Astrocyte (in vitro differentiated cells and primary cell): ENCODE measurements at regions not wholly inside any gene's neighbourhood (a gene's known extent, or its start where the extent isn't known, plus 50 kb on each side); places are given as distances from the start of the nearest gene placed in this dataset.

ENCODE experiments used
- DNase-seq: peaks from one replicate; pipeline ENCODE4 v3.0.0-alpha.2; 2010; ENCODE audit warnings: low read depth
- FAIRE-seq: peaks from 2 replicates; lab custom pipeline; 2011; peaks lifted over from hg19 to GRCh38; lab: Jason Lieb, UNC
- H2AFZ ChIP-seq: 2 replicates; pipeline ENCODE4 v1.6.0; 2012; ENCODE audit warnings: low read depth, low read length, inconsistent platforms
- H3K27ac ChIP-seq: 2 replicates; pipeline ENCODE4 v1.5.1; 2011; ENCODE audit warnings: low read depth, low read length, inconsistent platforms
- H3K27me3 ChIP-seq: 2 replicates; pipeline ENCODE4 v1.6.0; 2011; ENCODE audit warnings: low read length, inconsistent platforms; ENCODE audit not compliant: insufficient read depth
- H3K36me3 ChIP-seq: 2 replicates; pipeline ENCODE4 v1.5.1; 2011; ENCODE audit warnings: low read length, inconsistent platforms; ENCODE audit not compliant: insufficient read depth
- H3K4me1 ChIP-seq: 2 replicates; pipeline ENCODE4 v1.5.1; 2011; ENCODE audit warnings: low read length, inconsistent platforms; ENCODE audit not compliant: insufficient read depth
- H3K4me2 ChIP-seq: 2 replicates; pipeline ENCODE4 v1.6.0; 2012; ENCODE audit warnings: low read length, inconsistent platforms
- H3K4me3 ChIP-seq: 2 replicates; pipeline ENCODE4 v1.5.1; 2011; ENCODE audit warnings: low read depth, mild to moderate bottlenecking, low read length, inconsistent platforms; ENCODE audit not compliant: insufficient read depth
- H3K79me2 ChIP-seq: 2 replicates; pipeline ENCODE4 v1.6.0; 2012; ENCODE audit warnings: mild to moderate bottlenecking, low read length, inconsistent platforms; ENCODE audit not compliant: insufficient read depth
- H3K9ac ChIP-seq: 2 replicates; pipeline ENCODE4 v1.6.0; 2012; ENCODE audit warnings: mild to moderate bottlenecking, low read length, inconsistent platforms
- H3K9me3 ChIP-seq: 2 replicates; pipeline ENCODE4 v1.5.1; 2012; ENCODE audit warnings: low read depth, mild to moderate bottlenecking, low read length, inconsistent platforms; ENCODE audit not compliant: insufficient read depth
- H4K20me1 ChIP-seq: 2 replicates; pipeline ENCODE4 v1.6.0; 2012; ENCODE audit warnings: low read length, inconsistent platforms; ENCODE audit not compliant: insufficient read depth
- H3K27ac Mint-ChIP-seq: one replicate; pipeline ENCODE4 v1.8.0; 2021; ENCODE audit warnings: mild to moderate bottlenecking, mixed read lengths; ENCODE audit not compliant: unreplicated experiment
- H3K27me3 Mint-ChIP-seq: one replicate; pipeline ENCODE4 v1.8.0; 2021; ENCODE audit warnings: low read depth, mixed read lengths; ENCODE audit not compliant: unreplicated experiment
- H3K36me3 Mint-ChIP-seq: one replicate; pipeline ENCODE4 v1.8.0; 2021; ENCODE audit warnings: low read depth, mixed read lengths; ENCODE audit not compliant: unreplicated experiment
- H3K4me1 Mint-ChIP-seq: one replicate; pipeline ENCODE4 v1.8.0; 2021; ENCODE audit warnings: low read depth, mixed read lengths; ENCODE audit not compliant: unreplicated experiment
- H3K4me3 Mint-ChIP-seq: one replicate; pipeline ENCODE4 v1.8.0; 2021; ENCODE audit warnings: mild to moderate bottlenecking, moderate library complexity, mixed read lengths; ENCODE audit not compliant: unreplicated experiment
- H3K9me3 Mint-ChIP-seq: one replicate; pipeline ENCODE4 v1.8.0; 2021; ENCODE audit warnings: mild to moderate bottlenecking, mixed read lengths; ENCODE audit not compliant: unreplicated experiment
- CTCF ChIP-seq: IDR thresholded peaks from 2 replicates; pipeline ENCODE4 v1.5.1; 2011; ENCODE audit warnings: low read depth, mild to moderate bottlenecking, inconsistent platforms, low read length, moderate library complexity; ENCODE audit not compliant: insufficient read depth
- EZH2 ChIP-seq: IDR thresholded peaks from 2 replicates; pipeline ENCODE4 v1.6.1; 2012; ENCODE audit warnings: mild to moderate bottlenecking, low read length, inconsistent platforms; ENCODE audit not compliant: insufficient read depth

GRCh38 chr2:238649936-238650518 lies 197.9 kb upstream of the TWIST2 start:
- no peak for FAIRE-seq
- no peaks in the 10 kb centered on the region for H3K4me1 ChIP-seq
- H3K27ac ChIP-seq, result no peak overlapping the region
- Mint-ChIP-seq H3K27me3 (peaks cover 7% of the 10 kb centered on the region), H3K4me1 (peaks cover 2% of the 10 kb centered on the region), H3K9me3 (peaks cover 3% of the 10 kb centered on the region), H3K36me3 (no peaks in the 10 kb centered on the region), H3K4me3 (no peak overlapping the region), H3K27ac (no peak overlapping the region)
- H4K20me1 ChIP-seq, result no peaks in the 10 kb centered on the region
- H3K9me3 ChIP-seq, result no peaks in the 10 kb centered on the region
- no peak overlapping the region for H3K4me3 ChIP-seq
- no peaks in the 10 kb centered on the region for H3K36me3 ChIP-seq
- H3K27me3 ChIP-seq, result no peaks in the 10 kb centered on the region
- DNase-seq, result no peak
- H3K9ac ChIP-seq, result no peak overlapping the region
- H3K79me2 ChIP-seq, result no peaks in the 10 kb centered on the region
- H3K4me2 ChIP-seq, result no peak overlapping the region
- no peak overlapping the region for H2AFZ ChIP-seq
- TF ChIP-seq CTCF (no peak), EZH2 (no peak)

DNA sequence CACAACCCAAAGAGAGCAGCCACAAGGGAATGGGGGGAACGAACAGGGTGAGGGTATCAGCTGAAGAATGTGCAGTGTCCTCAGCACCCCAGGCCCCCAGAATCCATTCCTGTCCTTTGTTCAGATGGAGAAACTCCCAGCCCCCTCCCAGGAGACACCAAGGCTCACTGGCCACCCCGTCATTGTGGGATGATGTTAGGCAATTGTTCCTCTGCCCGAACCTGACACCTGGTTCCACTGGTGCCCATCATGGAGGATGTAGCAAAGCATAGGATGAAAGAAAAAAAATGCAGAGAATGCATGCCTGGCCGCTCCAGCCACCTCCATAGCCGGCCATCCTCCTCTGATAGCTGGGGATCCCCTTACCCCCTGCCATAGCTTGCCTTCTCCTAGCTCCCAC lies 197.3 kb upstream of the TWIST2 start:
- Histone ChIP-seq H3K4me1 (no peaks in the 10 kb centered on the region), H3K27me3 (no peaks in the 10 kb centered on the region), H3K4me3 (no peak overlapping the region), H3K9me3 (no peaks in the 10 kb centered on the region), H3K36me3 (no peaks in the 10 kb centered on the region), H3K79me2 (no peaks in the 10 kb centered on the region), H2AFZ (no peak overlapping the region), H4K20me1 (no peaks in the 10 kb centered on the region), H3K27ac (no peak overlapping the region), H3K4me2 (no peak overlapping the region), H3K9ac (no peak overlapping the region)
- DNase-seq (no peak), FAIRE-seq (no peak)
- Mint-ChIP-seq H3K27me3 (peaks cover 7% of the 10 kb centered on the region), H3K4me3 (no peak overlapping the region), H3K9me3 (peaks cover 3% of the 10 kb centered on the region), H3K36me3 (no peaks in the 10 kb centered on the region), H3K4me1 (peaks cover 2% of the 10 kb centered on the region), H3K27ac (no peak overlapping the region)
- TF ChIP-seq EZH2 (no peak), CTCF (no peak)

DNA sequence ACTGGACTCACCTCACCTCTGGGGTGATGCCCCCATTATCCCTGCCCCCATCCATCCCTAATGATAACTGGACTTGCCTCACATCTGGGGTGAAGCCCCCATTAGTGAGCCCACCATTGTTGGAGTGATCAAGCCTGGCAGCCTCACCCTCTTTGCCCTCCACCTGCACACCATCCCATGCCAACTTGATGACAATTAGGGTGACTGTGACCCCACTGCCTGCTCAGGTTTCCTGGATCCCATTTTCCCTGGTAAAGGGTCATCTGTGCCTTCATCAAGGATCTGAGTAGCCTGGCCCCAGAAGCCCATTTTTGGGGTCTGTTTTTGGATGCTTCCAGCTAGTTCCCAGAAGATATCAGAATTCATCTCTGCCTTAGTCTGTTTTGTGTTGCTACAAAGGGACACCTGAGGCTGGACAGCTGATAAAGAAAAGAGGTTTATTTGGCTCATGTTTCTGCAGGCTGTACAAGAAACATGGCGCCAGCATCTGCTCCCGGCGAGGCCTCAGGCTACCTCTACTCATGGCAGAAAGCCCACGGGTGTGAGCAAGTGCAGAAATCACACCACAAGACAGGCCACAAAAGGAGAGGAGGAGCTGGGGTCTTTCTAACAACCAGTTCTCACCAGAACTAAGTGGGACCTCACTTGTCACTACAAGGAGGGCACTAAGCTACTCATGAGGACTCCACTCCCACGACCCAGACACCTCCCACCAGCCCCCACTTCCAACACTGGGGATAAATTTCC lies 196.4 kb upstream of the TWIST2 start:
- Histone ChIP-seq H4K20me1 (no peaks in the 10 kb centered on the region), H3K9ac (no peak overlapping the region), H3K4me2 (no peak overlapping the region), H3K27ac (no peak overlapping the region), H3K4me3 (no peak overlapping the region), H3K36me3 (no peaks in the 10 kb centered on the region), H2AFZ (no peak overlapping the region), H3K4me1 (no peaks in the 10 kb centered on the region), H3K27me3 (no peaks in the 10 kb centered on the region), H3K9me3 (no peaks in the 10 kb centered on the region), H3K79me2 (no peaks in the 10 kb centered on the region)
- H3K36me3 Mint-ChIP-seq, result no peaks in the 10 kb centered on the region
- peaks cover 7% of the 10 kb centered on the region for H3K9me3 Mint-ChIP-seq
- no peak overlapping the region for H3K4me3 Mint-ChIP-seq
- no peak for DNase-seq
- no peak overlapping the region for H3K27ac Mint-ChIP-seq
- peaks cover 9% of the 10 kb centered on the region for H3K27me3 Mint-ChIP-seq
- TF ChIP-seq EZH2 (no peak), CTCF (no peak)
- FAIRE-seq, result no peak
- H3K4me1 Mint-ChIP-seq, result peaks cover 6% of the 10 kb centered on the region
